GM21786 (cell line): ENCODE measurements at regions not wholly inside any gene's neighbourhood (a gene's known extent, or its start where the extent isn't known, plus 50 kb on each side); places are given as distances from the start of the nearest gene placed in this dataset.
"Not testable (repeated sequence)": the region's sequence is repeated elsewhere in the genome, so short reads cannot be mapped to it uniquely, and the experiment has no call there.

ENCODE experiments used
- ATAC-seq: cut with Tn5 transposase; IDR thresholded peaks from one replicate; pipeline ENCODE4 v1.9.1; 2021; ENCODE audit not compliant: unreplicated experiment

- ATAC-seq: no peak
These were observed 1571.9 kb downstream of the ADGRL3 start for GRCh38 chr4:62771983-62772557.

- ATAC-seq: no peak
These were observed 1540.2 kb downstream of the ADGRL3 start for GRCh38 chr4:62740296-62740695.

GRCh38 chr4:62717154-62717553, 1517.0 kb downstream of the ADGRL3 start:
- no peak for ATAC-seq

- ATAC-seq: no peak
These were observed 1511.4 kb downstream of the ADGRL3 start for GRCh38 chr4:62711575-62711974.

GRCh38 chr4:62709618-62710252, 1509.6 kb downstream of the ADGRL3 start:
- ATAC-seq: peak; percentile 82

GRCh38 chr4:62706423-62706822, 1506.3 kb downstream of the ADGRL3 start:
- no peak for ATAC-seq

- ATAC-seq: no peak
These were observed 1483.9 kb downstream of the ADGRL3 start for GRCh38 chr4:62683799-62684566.

- ATAC-seq: no peak
These were observed 1476.8 kb downstream of the ADGRL3 start for GRCh38 chr4:62676962-62677361.

GRCh38 chr4:62670514-62670913, 1470.4 kb downstream of the ADGRL3 start:
- ATAC-seq: no peak

GRCh38 chr4:62661821-62662220, 1461.7 kb downstream of the ADGRL3 start:
- no peak for ATAC-seq

- ATAC-seq: no peak
These were observed 1455.9 kb downstream of the ADGRL3 start for GRCh38 chr4:62656006-62656405.

GRCh38 chr4:62644372-62644771, 1444.2 kb downstream of the ADGRL3 start:
- ATAC-seq: peak; percentile 75

GRCh38 chr4:62640296-62640695, 1440.2 kb downstream of the ADGRL3 start:
- ATAC-seq: no peak

- ATAC-seq: no peak
These were observed 1427.5 kb downstream of the ADGRL3 start for GRCh38 chr4:62627671-62628070.

GRCh38 chr4:62627141-62627540, 1427.0 kb downstream of the ADGRL3 start:
- no peak for ATAC-seq

GRCh38 chr4:62622089-62622488, 1422.0 kb downstream of the ADGRL3 start:
- ATAC-seq: no peak

GRCh38 chr4:62619971-62620370, 1419.8 kb downstream of the ADGRL3 start:
- ATAC-seq: no peak

GRCh38 chr4:62618042-62618441, 1417.9 kb downstream of the ADGRL3 start:
- no peak for ATAC-seq

- ATAC-seq: no peak
These were observed 1401.6 kb downstream of the ADGRL3 start for GRCh38 chr4:62601737-62602136.

- ATAC-seq: not testable (repeated sequence)
These were observed 1395.1 kb downstream of the ADGRL3 start for GRCh38 chr4:62595265-62595664.

GRCh38 chr4:62591756-62592155, 1391.6 kb downstream of the ADGRL3 start:
- no peak for ATAC-seq

GRCh38 chr4:62588671-62589070, 1388.5 kb downstream of the ADGRL3 start:
- ATAC-seq: no peak
